HFFc6 (cell line): ENCODE measurements at regions not wholly inside any gene's neighbourhood (a gene's known extent, or its start where the extent isn't known, plus 50 kb on each side); places are given as distances from the start of the nearest gene placed in this dataset.
A peak's percentile ranks its signal among the peaks of the same experiment; 100 is the strongest.

Source experiments
- DNase-seq: peaks from one replicate; pipeline ENCODE4 v3.0.0-alpha.2; 2018
- H3K27ac Mint-ChIP-seq: 2 replicates; pipeline ENCODE4 v1.8.0; 2020; ENCODE audit warnings: mild to moderate bottlenecking, mixed read lengths
- H3K27me3 Mint-ChIP-seq: 2 replicates; pipeline ENCODE4 v1.8.0; 2021; ENCODE audit warnings: mild to moderate bottlenecking, moderate library complexity, mixed read lengths; ENCODE audit not compliant: insufficient read depth
- H3K36me3 Mint-ChIP-seq: 2 replicates; pipeline ENCODE4 v1.8.0; 2021; ENCODE audit warnings: low read depth, mixed read lengths
- H3K4me1 Mint-ChIP-seq: 2 replicates; pipeline ENCODE4 v1.8.0; 2020; ENCODE audit warnings: low read depth, mixed read lengths
- H3K4me3 Mint-ChIP-seq: 2 replicates; pipeline ENCODE4 v1.8.0; 2020; ENCODE audit warnings: mild to moderate bottlenecking, moderate library complexity, mixed read lengths
- H3K9me3 Mint-ChIP-seq: 2 replicates; pipeline ENCODE4 v1.8.0; 2020; ENCODE audit warnings: mild to moderate bottlenecking, mixed read lengths
- CTCF ChIP-seq: fragments of 200-600 bp; sonication (generic); IDR thresholded peaks from 2 replicates; pipeline ENCODE4 v1.5.0; 2021; ENCODE audit warnings: antibody characterized with exemption, mild to moderate bottlenecking

GRCh38 chr1:83693427-83694126, 305.4 kb downstream of the TTLL7 start:
- DNase-seq = no peak
- H3K27ac Mint-ChIP-seq = no peak overlapping the region
- H3K27me3 Mint-ChIP-seq = peaks cover 4% of the 10 kb centered on the region
- H3K4me3 Mint-ChIP-seq = no peak overlapping the region
- TF ChIP-seq CTCF = no peak
- H3K36me3 Mint-ChIP-seq = no peaks in the 10 kb centered on the region
- no peaks in the 10 kb centered on the region for H3K4me1 Mint-ChIP-seq
- H3K9me3 Mint-ChIP-seq = peaks cover 21% of the 10 kb centered on the region

- no peaks in the 10 kb centered on the region for H3K4me1 Mint-ChIP-seq
- no peak for DNase-seq
- TF ChIP-seq CTCF = no peak
These were observed 306.2 kb downstream of the TTLL7 start for GRCh38 chr1:83692524-83693381.

GRCh38 chr1:83691953-83692500, 306.9 kb downstream of the TTLL7 start:
- no peak for TF ChIP-seq CTCF
- Mint-ChIP-seq H3K27ac (no peak overlapping the region), H3K27me3 (peaks cover 2% of the 10 kb centered on the region), H3K4me3 (no peak overlapping the region), H3K9me3 (peaks cover 30% of the 10 kb centered on the region), H3K36me3 (no peaks in the 10 kb centered on the region), H3K4me1 (no peaks in the 10 kb centered on the region)
- no peak for DNase-seq

More at GRCh38 chr1:83692524-83693381, 306.2 kb downstream of the TTLL7 start:
- no peak overlapping the region for H3K27ac Mint-ChIP-seq
- H3K9me3 Mint-ChIP-seq = peaks cover 24% of the 10 kb centered on the region
- peaks cover 4% of the 10 kb centered on the region for H3K27me3 Mint-ChIP-seq
- peak overlapping the region; percentile 41 for H3K4me3 Mint-ChIP-seq
- no peaks in the 10 kb centered on the region for H3K36me3 Mint-ChIP-seq

- H3K27me3 Mint-ChIP-seq = no peaks in the 10 kb centered on the region; the same call in 1 of the 2 replicates
- no peak for DNase-seq
- no peak overlapping the region for H3K27ac Mint-ChIP-seq
- H3K4me3 Mint-ChIP-seq = no peak overlapping the region
- H3K9me3 Mint-ChIP-seq = peaks cover 33% of the 10 kb centered on the region
- no peaks in the 10 kb centered on the region for H3K36me3 Mint-ChIP-seq
- H3K4me1 Mint-ChIP-seq = no peaks in the 10 kb centered on the region
- TF ChIP-seq CTCF = no peak
These were observed 308.7 kb downstream of the TTLL7 start for GRCh38 chr1:83689921-83690868.

- DNase-seq = no peak
- Mint-ChIP-seq H3K27me3 (no peaks in the 10 kb centered on the region; the same call in 1 of the 2 replicates), H3K4me1 (no peaks in the 10 kb centered on the region), H3K36me3 (no peaks in the 10 kb centered on the region), H3K27ac (no peak overlapping the region), H3K4me3 (no peak overlapping the region), H3K9me3 (peaks cover 9% of the 10 kb centered on the region)
- no peak for TF ChIP-seq CTCF
These were observed 316.8 kb downstream of the TTLL7 start for GRCh38 chr1:83682132-83682531.
